ENCODE measurements at regions not wholly inside any gene's neighbourhood (a gene's known extent, or its start where the extent isn't known, plus 50 kb on each side); places are given as distances from the start of the nearest gene placed in this dataset.

DNA sequence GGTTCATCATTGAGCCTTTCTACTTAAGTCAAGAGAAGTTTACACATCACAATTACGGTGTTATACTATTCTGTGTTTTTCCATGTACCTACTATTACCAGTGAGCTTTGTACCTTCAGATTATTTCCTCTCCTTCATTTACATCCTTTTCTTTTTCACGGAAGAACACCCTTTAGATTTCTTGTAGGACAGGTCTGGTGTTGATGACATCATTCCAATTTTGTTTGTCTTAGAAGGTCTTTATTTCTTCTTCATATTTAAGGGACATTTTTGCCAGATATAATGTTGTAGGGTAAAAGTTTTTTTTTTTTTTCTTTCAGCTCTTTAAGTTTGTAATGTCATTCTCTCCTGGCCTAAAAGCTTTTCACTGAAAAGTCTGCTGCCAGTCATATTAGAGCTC lies 637.1 kb upstream of the RIOK2 start:
- Histone ChIP-seq H3K4me1 (ENCODE audit: control insufficient read depth, insufficient read depth, low read length) (no peaks in the 10 kb centered on the region), H3K27ac (ENCODE audit: low read depth, low read length) (no peak overlapping the region), H3K4me3 (ENCODE audit: low read length) (no peak overlapping the region), H3K9ac (ENCODE audit: low read length) (no peak overlapping the region), H3K27me3 (ENCODE audit: control insufficient read depth, insufficient read depth, low read length) (no peaks in the 10 kb centered on the region), H3K36me3 (ENCODE audit: control insufficient read depth, insufficient read depth, low read length) (no peaks in the 10 kb centered on the region)

DNA sequence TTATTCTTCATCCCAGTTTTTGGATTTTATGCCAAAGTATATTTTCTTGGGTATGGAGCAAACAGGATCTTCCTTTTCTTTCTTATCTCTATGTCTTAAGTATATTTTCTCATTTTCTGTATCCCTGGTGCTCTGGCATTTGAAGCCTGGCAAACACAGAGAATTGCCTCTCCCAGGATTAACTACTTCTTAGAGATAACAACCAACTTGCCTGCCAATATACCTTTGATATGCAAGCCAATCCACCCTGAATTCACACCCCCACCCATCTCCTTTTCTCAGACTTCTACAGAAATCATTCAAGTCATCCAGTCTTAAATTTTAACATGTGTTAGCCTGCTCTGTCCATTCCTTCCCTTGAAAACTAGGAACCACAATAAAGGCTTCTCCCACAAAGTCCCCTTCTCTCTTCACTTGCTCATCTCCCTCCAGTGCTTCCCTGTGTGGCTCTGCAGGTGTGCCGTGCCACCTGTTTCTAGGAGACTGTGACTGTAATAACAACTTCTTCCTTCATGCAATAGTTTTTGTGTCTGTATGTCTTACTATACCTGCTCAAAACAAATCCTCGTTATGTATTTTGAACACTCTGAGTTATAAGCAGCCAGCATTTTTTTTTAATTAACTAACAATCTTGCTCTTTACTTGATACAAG lies 649.7 kb upstream of the RIOK2 start:
- no peaks in the 10 kb centered on the region for H3K27me3 ChIP-seq (ENCODE audit: control insufficient read depth, insufficient read depth, low read length)

GRCh38 chr5:97834561-97834960 lies 651.5 kb upstream of the RIOK2 start:
- Histone ChIP-seq H3K4me1 (ENCODE audit: control insufficient read depth, insufficient read depth, low read length) (no peaks in the 10 kb centered on the region), H3K27me3 (ENCODE audit: control insufficient read depth, insufficient read depth, low read length) (no peaks in the 10 kb centered on the region), H3K4me3 (ENCODE audit: low read length) (no peak overlapping the region), H3K36me3 (ENCODE audit: control insufficient read depth, insufficient read depth, low read length) (no peaks in the 10 kb centered on the region), H3K27ac (ENCODE audit: low read depth, low read length) (no peak overlapping the region), H3K9ac (ENCODE audit: low read length) (no peak overlapping the region)

More for the DNA sequence above, 649.7 kb upstream of the RIOK2 start:
- Histone ChIP-seq H3K36me3 (ENCODE audit: control insufficient read depth, insufficient read depth, low read length) (no peaks in the 10 kb centered on the region), H3K4me1 (ENCODE audit: control insufficient read depth, insufficient read depth, low read length) (no peaks in the 10 kb centered on the region), H3K9ac (ENCODE audit: low read length) (no peak overlapping the region), H3K27ac (ENCODE audit: low read depth, low read length) (no peak overlapping the region), H3K4me3 (ENCODE audit: low read length) (no peak overlapping the region)

DNA sequence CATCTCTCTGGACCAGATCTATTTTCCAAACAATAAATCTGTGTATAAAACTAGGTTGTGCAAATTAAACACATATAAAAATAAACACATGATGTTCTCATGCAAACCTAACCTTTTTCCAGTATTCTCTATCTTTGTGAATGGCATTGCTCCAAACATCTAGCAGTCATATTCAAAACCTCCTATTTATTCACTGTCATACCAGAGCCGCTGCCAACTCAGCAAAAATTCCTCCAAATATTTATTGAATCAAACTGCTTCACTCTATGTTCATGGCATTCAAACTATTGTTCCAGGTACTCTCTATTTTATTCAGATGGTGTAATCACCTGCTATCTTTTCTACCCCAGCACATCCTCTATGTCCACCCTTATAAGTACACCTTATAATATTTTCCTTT lies 652.1 kb upstream of the RIOK2 start:
- Histone ChIP-seq H3K4me3 (ENCODE audit: low read length) (no peak overlapping the region), H3K4me1 (ENCODE audit: control insufficient read depth, insufficient read depth, low read length) (no peaks in the 10 kb centered on the region), H3K27me3 (ENCODE audit: control insufficient read depth, insufficient read depth, low read length) (no peaks in the 10 kb centered on the region), H3K9ac (ENCODE audit: low read length) (no peak overlapping the region), H3K27ac (ENCODE audit: low read depth, low read length) (no peak overlapping the region), H3K36me3 (ENCODE audit: control insufficient read depth, insufficient read depth, low read length) (no peaks in the 10 kb centered on the region)

DNA sequence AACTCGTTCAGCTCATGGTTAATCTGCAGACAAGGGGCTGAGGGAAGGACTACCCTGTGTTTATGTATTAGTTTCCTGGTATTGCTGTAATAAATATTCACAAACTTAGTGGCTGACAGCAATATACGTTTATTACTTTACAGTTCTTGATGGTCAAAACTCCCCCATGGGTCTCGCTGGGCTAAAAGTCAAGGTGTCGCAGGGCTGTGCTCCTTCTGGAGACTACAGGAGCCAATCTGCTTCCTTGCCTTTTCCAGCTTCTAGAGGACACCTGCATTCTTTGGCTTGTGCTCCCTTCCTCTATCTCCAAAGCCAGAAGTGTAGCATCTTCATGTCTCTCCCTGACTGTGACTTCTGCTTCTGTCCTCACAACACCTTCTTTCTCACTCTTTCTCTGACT lies 653.8 kb upstream of the RIOK2 start:
- Histone ChIP-seq H3K4me1 (ENCODE audit: control insufficient read depth, insufficient read depth, low read length) (no peaks in the 10 kb centered on the region), H3K27ac (ENCODE audit: low read depth, low read length) (no peak overlapping the region), H3K9ac (ENCODE audit: low read length) (no peak overlapping the region), H3K36me3 (ENCODE audit: control insufficient read depth, insufficient read depth, low read length) (no peaks in the 10 kb centered on the region), H3K27me3 (ENCODE audit: control insufficient read depth, insufficient read depth, low read length) (no peaks in the 10 kb centered on the region), H3K4me3 (ENCODE audit: low read length) (no peak overlapping the region)

- Histone ChIP-seq H3K9ac (ENCODE audit: low read length) (no peak overlapping the region), H3K27ac (ENCODE audit: low read depth, low read length) (no peak overlapping the region)
Observed at GRCh38 chr5:97838214-97838613, 655.2 kb upstream of the RIOK2 start.

GRCh38 chr5:97839341-97840086 lies 656.5 kb upstream of the RIOK2 start:
- H3K4me3 ChIP-seq (ENCODE audit: low read length) = no peak overlapping the region
- H3K27me3 ChIP-seq (ENCODE audit: control insufficient read depth, insufficient read depth, low read length) = no peaks in the 10 kb centered on the region
- H3K27ac ChIP-seq (ENCODE audit: low read depth, low read length) = no peak overlapping the region
- H3K4me1 ChIP-seq (ENCODE audit: control insufficient read depth, insufficient read depth, low read length) = no peaks in the 10 kb centered on the region
- H3K9ac ChIP-seq (ENCODE audit: low read length) = no peak overlapping the region
- no peaks in the 10 kb centered on the region for H3K36me3 ChIP-seq (ENCODE audit: control insufficient read depth, insufficient read depth, low read length)

More at GRCh38 chr5:97838214-97838613, 655.2 kb upstream of the RIOK2 start:
- Histone ChIP-seq H3K4me1 (ENCODE audit: control insufficient read depth, insufficient read depth, low read length) (no peaks in the 10 kb centered on the region), H3K27me3 (ENCODE audit: control insufficient read depth, insufficient read depth, low read length) (no peaks in the 10 kb centered on the region), H3K36me3 (ENCODE audit: control insufficient read depth, insufficient read depth, low read length) (no peaks in the 10 kb centered on the region), H3K4me3 (ENCODE audit: low read length) (no peak overlapping the region)

- Histone ChIP-seq H3K36me3 (ENCODE audit: control insufficient read depth, insufficient read depth, low read length) (no peaks in the 10 kb centered on the region), H3K27ac (ENCODE audit: low read depth, low read length) (no peak overlapping the region), H3K4me1 (ENCODE audit: control insufficient read depth, insufficient read depth, low read length) (no peaks in the 10 kb centered on the region), H3K9ac (ENCODE audit: low read length) (no peak overlapping the region), H3K27me3 (ENCODE audit: control insufficient read depth, insufficient read depth, low read length) (no peaks in the 10 kb centered on the region), H3K4me3 (ENCODE audit: low read length) (no peak overlapping the region)
Observed at GRCh38 chr5:97840643-97841042, 657.6 kb upstream of the RIOK2 start.

- no peak overlapping the region for H3K9ac ChIP-seq (ENCODE audit: low read length)
- no peaks in the 10 kb centered on the region for H3K36me3 ChIP-seq (ENCODE audit: control insufficient read depth, insufficient read depth, low read length)
- no peaks in the 10 kb centered on the region for H3K27me3 ChIP-seq (ENCODE audit: control insufficient read depth, insufficient read depth, low read length)
- no peak overlapping the region for H3K4me3 ChIP-seq (ENCODE audit: low read length)
- H3K27ac ChIP-seq (ENCODE audit: low read depth, low read length) = no peak overlapping the region
- no peaks in the 10 kb centered on the region for H3K4me1 ChIP-seq (ENCODE audit: control insufficient read depth, insufficient read depth, low read length)
Observed at GRCh38 chr5:97842687-97843086, 659.6 kb upstream of the RIOK2 start.

DNA sequence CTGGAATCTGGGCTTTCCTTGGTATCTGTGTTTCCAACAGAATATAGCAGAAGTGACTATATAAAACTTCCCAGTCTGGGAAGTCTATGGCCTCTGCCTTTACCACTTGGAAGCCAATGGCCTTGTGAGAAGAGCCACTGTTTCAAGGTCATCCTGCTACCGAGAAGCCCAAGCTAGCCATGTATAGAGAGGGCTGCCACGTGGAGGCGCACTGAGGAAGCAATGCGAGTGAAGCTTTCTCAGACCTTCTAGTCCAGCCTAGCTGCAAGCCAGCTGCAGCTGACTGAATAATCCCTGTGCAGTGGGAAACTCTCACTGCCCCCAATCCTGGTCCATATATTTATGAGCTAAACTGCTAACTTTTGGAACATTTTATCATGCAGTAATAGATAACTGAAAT lies 661.8 kb upstream of the RIOK2 start:
- Histone ChIP-seq H3K4me3 (ENCODE audit: low read length) (no peak overlapping the region), H3K27me3 (ENCODE audit: control insufficient read depth, insufficient read depth, low read length) (no peaks in the 10 kb centered on the region), H3K9ac (ENCODE audit: low read length) (no peak overlapping the region), H3K27ac (ENCODE audit: low read depth, low read length) (no peak overlapping the region), H3K4me1 (ENCODE audit: control insufficient read depth, insufficient read depth, low read length) (no peaks in the 10 kb centered on the region), H3K36me3 (ENCODE audit: control insufficient read depth, insufficient read depth, low read length) (no peaks in the 10 kb centered on the region)

DNA sequence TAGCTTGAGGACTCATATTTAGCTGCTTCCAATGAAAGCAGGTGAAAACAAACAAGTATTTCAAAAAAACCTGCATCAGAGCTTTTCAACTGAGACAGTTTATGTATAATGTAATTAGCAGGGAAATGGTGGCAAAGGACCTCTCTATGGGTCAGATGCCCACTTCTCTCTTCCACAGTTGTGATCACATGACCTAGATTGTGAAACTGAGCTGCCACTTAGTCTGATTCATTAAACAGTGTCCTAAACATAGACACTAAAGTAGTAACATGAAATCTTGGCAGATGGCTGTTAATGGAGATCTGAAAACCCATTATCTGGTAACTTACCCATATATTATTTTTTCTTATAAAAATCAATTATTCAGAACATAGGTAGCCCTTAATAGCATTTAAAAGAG lies 663.6 kb upstream of the RIOK2 start:
- H3K27ac ChIP-seq (ENCODE audit: low read depth, low read length) = no peak overlapping the region
- no peaks in the 10 kb centered on the region for H3K36me3 ChIP-seq (ENCODE audit: control insufficient read depth, insufficient read depth, low read length)
- no peak overlapping the region for H3K9ac ChIP-seq (ENCODE audit: low read length)
- no peak overlapping the region for H3K4me3 ChIP-seq (ENCODE audit: low read length)
- no peaks in the 10 kb centered on the region for H3K27me3 ChIP-seq (ENCODE audit: control insufficient read depth, insufficient read depth, low read length)
- no peaks in the 10 kb centered on the region for H3K4me1 ChIP-seq (ENCODE audit: control insufficient read depth, insufficient read depth, low read length)

DNA sequence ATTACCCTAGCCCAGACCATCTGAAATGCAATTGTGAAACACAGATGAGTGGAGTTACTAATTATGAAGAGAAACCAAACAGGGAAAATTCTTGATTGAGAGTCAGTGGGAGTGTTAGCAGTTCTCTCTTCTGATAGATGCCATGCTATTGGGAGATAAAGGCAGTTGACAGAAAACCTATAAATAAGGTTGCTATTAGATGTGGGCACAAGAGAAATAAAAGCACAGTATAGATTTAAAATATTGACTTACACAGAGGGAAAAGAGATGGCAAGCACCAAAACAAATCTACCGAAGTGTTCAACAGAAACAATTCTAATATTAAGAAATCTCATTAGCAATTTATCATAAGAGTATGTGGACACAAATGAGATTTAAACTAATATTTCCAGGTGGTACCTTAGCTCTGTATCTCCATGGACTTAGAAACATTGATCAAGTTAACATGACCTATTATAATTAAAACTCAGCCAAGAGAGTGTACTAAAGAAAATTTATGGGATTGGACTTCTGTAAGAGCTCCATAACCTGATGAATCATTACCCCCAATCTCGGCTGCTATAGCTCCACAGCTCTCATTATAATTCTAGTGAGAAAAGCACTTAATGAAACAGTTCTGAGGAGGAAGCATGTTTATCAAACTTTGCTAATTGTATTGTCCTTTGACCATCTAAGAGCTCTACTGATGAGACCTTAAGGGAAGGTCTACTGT lies 665.0 kb upstream of the RIOK2 start:
- no peak overlapping the region for H3K9ac ChIP-seq (ENCODE audit: low read length)
- no peaks in the 10 kb centered on the region for H3K4me1 ChIP-seq (ENCODE audit: control insufficient read depth, insufficient read depth, low read length)
- no peak overlapping the region for H3K27ac ChIP-seq (ENCODE audit: low read depth, low read length)
- no peaks in the 10 kb centered on the region for H3K27me3 ChIP-seq (ENCODE audit: control insufficient read depth, insufficient read depth, low read length)
- no peaks in the 10 kb centered on the region for H3K36me3 ChIP-seq (ENCODE audit: control insufficient read depth, insufficient read depth, low read length)
- H3K4me3 ChIP-seq (ENCODE audit: low read length) = no peak overlapping the region
